SHP77 (cell line): ENCODE measurements at regions not wholly inside any gene's neighbourhood (a gene's known extent, or its start where the extent isn't known, plus 50 kb on each side); places are given as distances from the start of the nearest gene placed in this dataset.

Source experiments
- DNase-seq, 2 experiments: peaks; one replicate each; lab custom pipeline; 2025; lab: John Stamatoyannopoulos, UW

DNA sequence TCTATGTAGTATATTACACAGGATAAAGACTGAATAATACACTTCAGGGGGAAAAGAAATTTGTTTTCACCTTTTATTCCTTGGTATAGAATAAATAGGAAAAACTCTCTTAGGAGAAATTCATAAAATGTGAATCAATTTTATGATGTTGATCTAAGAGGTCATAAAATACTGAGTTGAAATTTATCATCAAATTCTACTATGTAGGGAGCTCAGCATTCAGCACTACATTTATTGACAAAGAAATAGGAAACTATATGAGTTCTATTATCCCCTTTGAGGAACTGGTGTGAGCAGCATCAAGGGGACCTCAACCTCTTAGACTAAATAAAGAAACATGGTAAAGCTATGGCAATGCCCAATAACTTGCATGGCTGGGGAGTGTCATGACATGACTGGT, 348.2 kb upstream of the SMIM31 start:
- no peak for DNase-seq

GRCh38 chr4:164408831-164409230, 345.1 kb upstream of the SMIM31 start:
- DNase-seq = no peak

- DNase-seq = no peak
These were observed 343.5 kb upstream of the SMIM31 start for GRCh38 chr4:164410401-164410800.

DNA sequence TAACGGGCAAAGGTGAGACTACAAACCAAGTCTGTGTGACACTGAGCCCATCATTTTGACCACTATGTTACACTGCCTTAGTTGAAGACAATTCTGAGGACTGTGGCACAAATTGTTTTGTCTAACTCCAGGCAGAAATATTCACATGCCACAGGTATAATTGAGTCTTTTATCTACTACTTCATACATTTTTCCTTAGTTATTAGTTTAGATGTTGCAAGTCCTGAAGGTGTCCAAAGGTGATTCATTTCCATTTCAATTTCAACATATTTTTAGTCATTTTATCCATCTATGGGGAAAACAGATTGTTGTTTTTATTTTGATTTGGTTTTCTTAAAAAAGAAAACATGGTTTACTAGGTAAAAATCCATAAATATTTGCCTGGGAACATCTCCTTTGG, 341.7 kb upstream of the SMIM31 start:
- no peak for DNase-seq

GRCh38 chr4:164413743-164414142, 340.2 kb upstream of the SMIM31 start:
- DNase-seq = no peak

DNA sequence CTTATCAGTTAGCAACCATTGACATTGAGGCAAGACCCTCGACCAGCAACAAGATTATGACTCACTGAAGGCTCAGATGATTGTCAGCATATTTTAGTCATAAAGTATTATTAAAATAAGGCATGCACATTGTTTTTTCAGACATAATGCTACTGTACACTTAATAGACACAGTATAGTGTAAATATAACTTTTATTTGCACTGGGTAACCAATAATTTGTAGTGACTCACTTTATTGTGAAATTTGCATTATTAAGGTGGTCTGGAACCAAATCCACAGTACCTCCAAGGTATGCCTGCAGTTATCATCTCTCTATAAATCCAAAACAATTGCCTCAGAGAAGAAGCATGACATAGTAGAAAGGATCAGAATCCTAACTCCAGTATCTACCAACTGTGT, 330.1 kb upstream of the SMIM31 start:
- no peak for DNase-seq

- no peak for DNase-seq
These were observed 329.1 kb upstream of the SMIM31 start for GRCh38 chr4:164424846-164425245.

GRCh38 chr4:164428561-164428960, 325.4 kb upstream of the SMIM31 start:
- DNase-seq = no peak

GRCh38 chr4:164438321-164438720, 315.6 kb upstream of the SMIM31 start:
- no peak for DNase-seq

DNA sequence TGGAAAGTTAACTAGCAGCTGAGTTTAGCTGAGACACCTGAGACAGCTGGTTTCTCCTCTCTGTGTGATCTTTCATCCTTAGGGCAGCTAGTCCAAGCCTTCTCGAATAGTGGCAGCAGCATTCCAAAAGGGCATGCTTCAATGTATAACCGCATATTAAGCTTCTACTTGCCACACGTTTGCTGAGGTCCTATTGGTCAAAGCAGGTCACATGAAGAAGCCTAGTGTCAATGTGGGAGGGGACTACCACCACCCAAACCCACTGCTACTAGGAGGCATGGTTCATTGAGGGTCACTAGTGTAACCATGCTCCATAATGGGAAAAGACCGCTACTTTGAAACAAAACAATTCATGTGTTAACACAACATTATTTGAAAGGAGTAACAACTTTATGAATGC, 314.9 kb upstream of the SMIM31 start:
- no peak for DNase-seq

DNA sequence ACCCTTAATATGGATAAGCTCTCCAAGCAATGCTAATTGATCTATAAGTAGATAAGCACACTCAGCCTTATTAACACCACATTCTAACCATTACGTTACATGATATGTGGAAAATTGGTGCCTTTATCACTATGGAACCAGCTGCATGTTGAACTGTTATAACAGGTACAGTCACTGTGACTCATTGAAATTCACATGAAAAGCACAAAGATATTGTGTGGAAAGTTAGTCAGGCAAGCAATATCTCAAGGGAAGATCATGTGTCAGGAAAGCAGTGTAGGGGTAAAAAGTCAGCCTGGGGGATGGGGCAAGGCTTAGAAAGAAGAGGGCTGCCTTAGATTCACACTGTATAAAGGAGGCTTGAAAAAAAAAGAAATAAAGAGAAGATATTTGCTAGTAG, 313.7 kb upstream of the SMIM31 start:
- DNase-seq = no peak

DNA sequence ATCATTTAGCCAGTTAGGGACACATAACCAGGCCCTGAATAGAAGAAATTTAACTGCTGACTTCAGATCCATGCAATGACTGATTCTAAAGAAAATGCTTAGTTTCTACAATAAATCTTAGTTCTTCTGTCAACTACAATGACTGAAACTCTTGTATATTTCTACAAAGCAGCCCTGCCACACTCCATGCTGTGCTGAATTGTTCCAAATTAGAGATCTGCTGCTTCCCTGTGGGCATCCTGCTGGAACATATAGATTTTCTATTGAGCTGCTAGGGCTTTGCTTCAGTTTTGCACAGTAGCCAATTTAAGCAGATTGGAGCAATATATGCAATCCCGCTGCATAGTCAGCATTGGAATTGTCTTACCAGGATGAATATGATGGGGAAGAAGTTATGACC, 312.8 kb upstream of the SMIM31 start:
- no peak for DNase-seq

DNA sequence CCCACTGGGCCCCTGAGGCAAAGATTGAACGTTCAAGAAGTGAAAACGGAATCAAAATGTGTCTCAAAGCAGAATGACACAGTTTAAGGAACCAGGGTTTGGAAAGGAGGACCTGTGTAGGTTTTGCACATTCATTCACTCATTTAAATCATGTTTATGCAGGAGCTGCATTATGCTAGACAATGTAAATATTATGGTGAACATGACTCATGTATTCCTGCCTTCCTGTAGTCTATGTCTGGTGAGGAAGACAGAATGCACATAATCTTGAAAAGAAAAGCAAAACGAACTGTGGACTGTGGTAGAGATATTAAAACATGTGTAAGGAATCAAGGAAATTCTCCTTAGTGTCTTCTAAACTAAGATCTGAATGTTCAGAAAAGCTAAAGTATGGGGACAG, 311.8 kb upstream of the SMIM31 start:
- DNase-seq = no peak

DNA sequence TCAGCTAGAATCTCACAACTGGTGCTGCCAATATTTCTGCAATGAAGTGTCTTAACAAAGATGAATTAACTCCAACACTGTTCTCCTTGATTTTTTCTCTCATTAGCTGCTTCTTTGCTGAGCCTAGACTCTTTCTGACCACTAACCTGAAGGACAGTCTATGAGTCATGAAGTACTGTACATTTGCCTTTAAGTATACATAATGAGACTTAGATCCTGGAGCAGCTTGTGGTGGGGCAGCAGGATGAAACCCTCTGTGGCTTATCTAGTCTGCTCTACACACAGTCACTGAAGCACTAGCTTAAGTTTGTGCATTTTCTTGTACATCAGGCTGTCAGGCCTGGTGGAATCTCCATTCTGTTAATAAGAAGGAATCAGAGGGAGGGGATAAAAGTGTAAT, 307.4 kb upstream of the SMIM31 start:
- no peak for DNase-seq

DNA sequence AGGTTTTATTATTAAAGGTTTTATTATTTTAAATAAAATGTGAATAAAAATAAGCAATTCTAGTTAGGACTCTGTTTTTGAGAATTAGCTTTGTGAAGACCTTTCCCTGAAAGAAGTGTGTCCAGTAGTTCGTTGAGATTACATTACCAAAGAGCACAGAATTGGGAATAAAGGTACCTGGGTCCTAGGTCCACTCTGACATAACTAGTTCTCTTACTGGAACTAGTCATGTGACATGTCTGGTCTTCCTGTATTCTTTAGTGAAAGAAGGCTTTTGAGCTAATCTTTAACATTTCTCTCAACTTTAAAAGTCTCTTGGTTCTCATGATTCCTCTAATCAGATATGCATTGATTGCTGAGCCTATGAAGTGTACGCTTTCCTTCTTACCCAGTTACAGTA, 292.0 kb upstream of the SMIM31 start:
- no peak for DNase-seq

DNA sequence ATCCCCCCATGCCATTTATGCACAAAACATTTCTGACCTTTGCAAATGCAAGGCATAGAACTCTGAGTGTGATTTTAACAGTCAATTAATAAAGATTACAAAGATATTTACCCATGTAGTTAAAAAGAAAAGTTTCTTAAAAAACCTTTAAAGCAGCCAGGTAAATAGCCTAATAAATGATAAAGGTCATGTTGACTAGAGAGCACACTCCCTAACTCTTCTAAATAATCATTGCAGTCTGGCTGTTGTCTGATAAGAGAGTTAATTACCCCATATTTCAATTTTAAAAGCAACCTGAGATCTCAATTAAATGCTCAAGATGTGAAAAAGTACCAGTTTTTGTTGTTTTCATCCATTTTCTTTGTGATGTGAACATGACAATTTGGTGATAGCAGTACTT, 291.5 kb upstream of the SMIM31 start:
- DNase-seq = no peak

- no peak for DNase-seq
These were observed 289.6 kb upstream of the SMIM31 start for GRCh38 chr4:164464313-164464712.

DNA sequence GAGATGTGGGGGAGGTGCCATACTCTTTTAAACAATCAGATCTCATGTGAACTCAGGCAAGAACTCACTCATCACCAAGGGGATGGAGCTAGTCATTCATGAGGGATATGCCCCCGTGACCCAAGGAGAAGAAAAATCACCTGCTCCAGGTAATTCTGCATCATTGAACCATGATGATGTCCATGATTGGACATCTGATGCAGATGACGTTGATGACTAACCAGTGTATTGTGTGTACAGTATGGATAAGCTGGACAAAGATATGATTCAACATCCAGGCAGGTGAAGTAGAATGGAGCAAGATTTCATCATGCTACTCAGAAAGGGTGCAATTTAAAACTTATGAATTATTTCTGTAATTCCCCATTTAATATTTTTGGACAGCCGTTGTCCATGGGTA, 286.4 kb upstream of the SMIM31 start:
- DNase-seq = no peak

- DNase-seq = no peak
These were observed 272.4 kb upstream of the SMIM31 start for GRCh38 chr4:164481306-164482091.

DNA sequence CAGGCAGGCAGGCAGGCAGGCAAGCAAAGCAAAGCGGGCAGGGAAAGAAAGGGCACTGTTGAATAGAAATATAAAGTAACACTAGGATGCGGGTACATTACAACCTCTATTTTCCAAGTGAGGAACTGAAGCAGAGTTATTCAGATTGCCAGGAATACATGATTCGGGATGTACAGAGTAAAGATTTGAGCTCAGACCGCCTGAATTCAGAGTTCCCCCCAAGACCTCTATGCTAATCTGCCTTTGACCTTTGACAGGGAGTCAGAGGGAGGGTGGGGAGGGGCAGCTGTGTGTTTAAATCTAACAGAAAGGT, 271.9 kb upstream of the SMIM31 start:
- DNase-seq = no peak

- no peak for DNase-seq
These were observed 271.2 kb upstream of the SMIM31 start for GRCh38 chr4:164482758-164483157.

DNA sequence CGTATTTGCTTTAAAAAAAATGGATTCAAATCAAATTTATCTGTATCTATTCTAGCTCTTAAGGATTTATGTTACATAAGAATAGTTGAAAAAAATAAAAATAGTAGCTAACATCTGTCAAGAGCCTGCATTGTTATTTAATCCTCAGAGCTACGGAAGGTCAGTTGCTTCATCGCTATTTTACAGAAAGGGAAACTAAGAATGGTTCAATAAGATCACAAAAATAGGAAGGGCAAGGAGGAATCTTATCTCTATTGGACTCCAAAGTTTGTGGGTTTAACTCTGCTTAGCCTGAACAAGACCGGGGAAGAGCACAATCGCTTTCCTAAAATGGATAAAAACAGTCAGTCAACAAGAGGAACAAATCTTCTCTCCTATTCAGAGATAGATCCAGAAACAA, 270.2 kb upstream of the SMIM31 start:
- no peak for DNase-seq

- no peak for DNase-seq
These were observed 269.4 kb upstream of the SMIM31 start for GRCh38 chr4:164484551-164484950.

- no peak for DNase-seq
These were observed 268.8 kb upstream of the SMIM31 start for GRCh38 chr4:164485136-164485535.

DNA sequence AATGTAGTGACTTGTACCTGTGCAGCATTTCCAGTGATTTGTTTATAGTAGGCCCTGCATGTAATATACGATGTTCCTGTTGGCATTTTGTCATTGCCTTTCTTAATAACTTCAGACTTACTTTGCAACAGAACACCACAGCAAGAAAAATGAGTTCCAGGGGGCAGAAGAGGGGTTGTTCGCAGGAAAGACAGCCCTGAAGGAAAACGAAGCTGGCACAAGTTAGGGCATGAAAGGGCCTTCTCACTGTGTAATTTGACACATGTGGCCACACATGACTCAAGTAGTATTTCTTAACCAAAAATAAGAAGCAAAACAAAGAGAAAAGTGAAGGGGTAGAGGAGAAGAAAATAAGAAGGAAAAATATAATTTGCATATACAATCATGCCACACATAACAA, 265.8 kb upstream of the SMIM31 start:
- DNase-seq = no peak
